ENCODE measurements at regions not wholly inside any gene's neighbourhood (a gene's known extent, or its start where the extent isn't known, plus 50 kb on each side); places are given as distances from the start of the nearest gene placed in this dataset.

- H3K9me3 ChIP-seq: no peaks in the 10 kb centered on the region
- H3K4me1 ChIP-seq: no peaks in the 10 kb centered on the region
- no peak overlapping the region for H3K4me3 ChIP-seq
- intact Hi-C loops (cut with DNase I): no loop called here
- no peaks in the 10 kb centered on the region for H3K36me3 ChIP-seq
- no peaks in the 10 kb centered on the region for H3K27me3 ChIP-seq
- DNase-seq: no peak
- no peak overlapping the region for H3K27ac ChIP-seq
- 66 to 73% methylated on average over 2 of the region's 2 CpGs for WGBS, 2 donors
- TF ChIP-seq POLR2A (IDR thresholded peaks at IDR 0.05) (no peak), EP300 (IDR thresholded peaks at IDR 0.05) (no peak), CTCF (IDR thresholded peaks at IDR 0.05) (no peak), POLR2AphosphoS5 (IDR thresholded peaks at IDR 0.05) (no peak)
Observed at GRCh38 chrX:115368876-115369275, 79.4 kb downstream of the LUZP4 start.

- TF ChIP-seq EP300 (IDR thresholded peaks at IDR 0.05): no peak
- intact Hi-C loops (cut with DNase I): no loop called here
- peak overlapping the region in 2 of 4 donors; percentile 45 to 53 for H3K27ac ChIP-seq
Observed at GRCh38 chrX:115372152-115372551, 82.6 kb downstream of the LUZP4 start.

GRCh38 chrX:115373308-115373707 lies 83.8 kb downstream of the LUZP4 start:
- Histone ChIP-seq H3K27me3 (no peaks in the 10 kb centered on the region), H3K36me3 (no peaks in the 10 kb centered on the region), H3K4me1 (no peaks in the 10 kb centered on the region), H3K4me3 (no peak overlapping the region), H3K9me3 (no peaks in the 10 kb centered on the region), H3K27ac (no peak overlapping the region)
- intact Hi-C loops (cut with DNase I): no loop called here
- TF ChIP-seq EP300 (IDR thresholded peaks at IDR 0.05) (no peak), CTCF (IDR thresholded peaks at IDR 0.05) (no peak), POLR2A (IDR thresholded peaks at IDR 0.05) (no peak), POLR2AphosphoS5 (IDR thresholded peaks at IDR 0.05) (no peak)
- DNase-seq: no peak
- 91 to 98% methylated on average over 5 of the region's 5 CpGs for WGBS, 2 donors

More at GRCh38 chrX:115372152-115372551, 82.6 kb downstream of the LUZP4 start:
- Histone ChIP-seq H3K27me3 (no peaks in the 10 kb centered on the region), H3K4me1 (no peaks in the 10 kb centered on the region), H3K4me3 (no peak overlapping the region), H3K9me3 (no peaks in the 10 kb centered on the region), H3K36me3 (no peaks in the 10 kb centered on the region)
- no peak for DNase-seq
- 49 to 63% methylated on average over 4 of the region's 4 CpGs for WGBS, 2 donors

- WGBS, 2 donors: 46 to 66% methylated on average over 1 of the region's 1 CpG
- Histone ChIP-seq H3K4me3 (no peak overlapping the region), H3K9me3 (no peaks in the 10 kb centered on the region), H3K27ac (no peak overlapping the region), H3K27me3 (no peaks in the 10 kb centered on the region), H3K36me3 (no peaks in the 10 kb centered on the region), H3K4me1 (no peaks in the 10 kb centered on the region)
- no peak for DNase-seq
- TF ChIP-seq POLR2AphosphoS5 (IDR thresholded peaks at IDR 0.05) (no peak), EP300 (IDR thresholded peaks at IDR 0.05) (no peak), POLR2A (IDR thresholded peaks at IDR 0.05) (no peak), CTCF (IDR thresholded peaks at IDR 0.05) (no peak)
- intact Hi-C loops (cut with DNase I): no loop called here
Observed at GRCh38 chrX:115378471-115378870, 89.0 kb downstream of the LUZP4 start.

GRCh38 chrX:115387327-115387726 lies 97.8 kb downstream of the LUZP4 start:
- no peaks in the 10 kb centered on the region for H3K9me3 ChIP-seq
- DNase-seq: no peak
- no peaks in the 10 kb centered on the region for H3K36me3 ChIP-seq
- no peak for TF ChIP-seq EP300 (IDR thresholded peaks at IDR 0.05)
- H3K4me1 ChIP-seq: no peaks in the 10 kb centered on the region
- no peak overlapping the region for H3K4me3 ChIP-seq
- H3K27ac ChIP-seq: no peak overlapping the region
- no peaks in the 10 kb centered on the region for H3K27me3 ChIP-seq
- intact Hi-C loops (cut with DNase I): no loop called here
- 89% methylated on average over 2 of the region's 2 CpGs for WGBS, 2 donors

- Histone ChIP-seq H3K4me3 (no peak overlapping the region), H3K27ac (no peak overlapping the region), H3K4me1 (no peaks in the 10 kb centered on the region), H3K27me3 (no peaks in the 10 kb centered on the region), H3K9me3 (no peaks in the 10 kb centered on the region), H3K36me3 (no peaks in the 10 kb centered on the region)
- DNase-seq: no peak
- TF ChIP-seq POLR2AphosphoS5 (IDR thresholded peaks at IDR 0.05): no peak
- TF ChIP-seq POLR2A (IDR thresholded peaks at IDR 0.05): no peak
- TF ChIP-seq EP300 (IDR thresholded peaks at IDR 0.05): no peak
- TF ChIP-seq CTCF (IDR thresholded peaks at IDR 0.05): no peak
- intact Hi-C loops (cut with DNase I): no loop called here
- 67 to 78% methylated on average over 4 of the region's 4 CpGs for WGBS, 2 donors
Observed at GRCh38 chrX:115388879-115389278, 99.4 kb downstream of the LUZP4 start.
